ENCODE measurements at regions not wholly inside any gene's neighbourhood (a gene's known extent, or its start where the extent isn't known, plus 50 kb on each side); places are given as distances from the start of the nearest gene placed in this dataset.
"Not testable (repeated sequence)": the region's sequence is repeated elsewhere in the genome, so short reads cannot be mapped to it uniquely, and the experiment has no call there.

DNA sequence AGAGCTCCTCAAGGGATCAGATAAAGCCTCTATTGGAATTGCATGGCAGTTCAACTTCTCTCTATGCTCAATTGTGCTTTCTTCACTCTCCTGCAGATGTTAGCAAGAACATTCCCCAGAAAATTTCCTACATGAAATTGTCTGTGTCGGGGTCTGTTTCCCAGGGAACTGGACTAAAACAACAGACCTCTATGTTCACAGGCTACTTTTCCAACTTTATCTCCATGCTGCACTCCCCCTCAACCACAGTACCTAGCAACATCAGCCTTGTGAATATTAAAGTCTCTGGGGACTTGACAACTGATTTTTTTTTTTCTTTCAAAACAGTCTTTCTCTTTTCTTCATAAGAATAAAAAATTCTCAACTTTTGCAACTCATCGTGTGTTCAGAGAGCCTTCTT, 1470.8 kb upstream of the ADGRL3 start:
- DNase-seq: no peak

DNA sequence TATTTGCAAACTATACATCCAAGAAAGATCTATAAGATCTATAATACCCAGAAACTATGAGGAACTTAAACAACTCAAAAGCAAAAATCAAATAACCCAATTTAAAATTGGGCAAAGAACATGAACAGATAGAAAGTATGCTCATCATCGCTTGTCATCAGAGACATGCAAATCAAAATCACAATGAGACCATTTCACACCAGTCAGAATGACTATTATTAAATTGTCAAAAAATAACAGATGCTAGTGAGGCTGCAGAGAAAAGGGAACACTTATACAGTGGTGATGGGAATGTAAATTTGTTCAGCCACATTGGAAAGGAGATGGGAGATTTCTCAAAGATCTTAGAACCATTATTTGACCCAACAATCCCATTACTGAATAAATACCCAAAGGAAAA, 1451.7 kb upstream of the ADGRL3 start:
- DNase-seq: no peak

DNA sequence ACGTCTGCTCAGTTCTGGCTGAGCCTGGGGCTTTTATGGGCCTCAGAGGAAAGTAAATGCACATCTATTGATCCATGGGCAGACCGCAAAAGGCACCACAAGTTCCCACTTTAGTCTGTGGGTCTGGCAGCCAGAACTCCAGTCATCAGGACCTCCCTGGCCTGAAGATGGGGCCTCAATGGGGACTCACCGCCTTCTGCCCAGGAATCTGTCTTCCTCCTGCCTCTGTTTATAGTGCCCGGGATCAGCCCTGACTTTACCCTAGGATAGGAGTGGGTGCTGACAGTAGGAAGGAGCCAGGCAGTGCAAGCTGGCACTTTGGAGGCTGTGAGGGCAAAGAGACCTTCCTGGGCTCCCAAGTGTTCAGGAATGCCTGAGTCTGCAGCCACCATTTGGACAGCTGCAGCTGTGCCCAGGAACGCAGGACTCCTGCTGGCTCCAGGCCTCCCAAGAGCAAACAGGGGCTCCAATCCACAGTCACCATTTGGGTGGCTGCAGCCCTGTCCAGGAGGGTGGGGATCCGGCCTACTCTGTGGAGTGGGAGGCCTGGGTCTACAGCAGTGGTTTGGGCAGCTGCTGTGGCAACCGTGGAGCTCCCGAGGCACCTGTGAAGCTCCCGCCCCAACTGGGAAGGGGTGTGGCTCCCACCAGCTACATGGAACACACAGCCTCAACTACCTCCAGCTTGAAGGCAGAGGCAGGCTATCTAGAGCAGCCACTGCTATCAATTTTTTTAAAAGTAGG, 1440.9 kb upstream of the ADGRL3 start:
- no peak for DNase-seq

DNA sequence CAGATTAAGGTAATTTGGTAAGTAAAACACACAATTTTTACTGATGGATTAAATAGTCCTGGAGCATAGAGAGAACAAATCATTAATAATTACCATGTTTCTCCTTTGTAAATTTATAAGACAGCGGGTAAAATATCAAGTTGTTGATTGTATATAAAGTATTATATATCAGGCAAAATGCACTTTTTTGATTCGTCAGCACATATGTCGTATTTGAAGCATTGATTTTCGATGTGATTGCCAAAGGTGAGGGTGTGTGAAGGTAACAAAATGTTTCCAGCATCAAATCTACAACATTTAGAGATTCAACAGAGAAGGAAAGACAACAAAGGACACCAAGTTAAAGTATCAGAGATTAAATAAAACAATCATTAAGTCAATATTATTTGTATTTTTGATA, 1437.8 kb upstream of the ADGRL3 start:
- no peak for DNase-seq

DNA sequence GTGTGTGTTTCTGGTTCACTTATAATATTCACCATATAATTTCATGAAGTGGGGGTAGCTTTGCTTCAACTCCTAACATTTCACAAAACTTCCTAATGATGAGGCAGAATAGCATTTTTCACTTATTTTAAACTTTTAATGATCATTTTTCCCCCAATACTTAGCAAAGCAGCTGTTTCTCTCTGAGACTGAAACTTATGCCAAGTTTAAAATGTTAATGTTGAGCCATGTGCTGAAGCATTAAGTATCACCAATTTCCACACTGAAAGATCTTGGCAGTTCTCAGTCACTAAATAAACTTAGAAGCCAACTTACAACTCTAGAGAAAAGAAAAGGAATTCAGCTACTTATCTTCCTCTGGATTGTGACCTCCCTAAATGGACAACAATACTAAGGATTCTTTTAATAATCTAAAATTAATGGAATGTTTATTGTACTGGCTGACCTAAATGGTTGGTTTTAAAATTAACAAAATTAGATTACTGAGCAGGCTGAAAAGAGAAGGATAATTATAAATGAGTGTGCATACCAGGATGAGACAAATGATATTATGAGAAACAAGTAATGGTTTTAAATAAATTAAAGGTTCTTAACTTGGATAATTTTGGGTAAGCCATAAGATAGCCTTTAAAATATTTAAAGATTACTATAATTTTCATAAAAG, 1429.4 kb upstream of the ADGRL3 start:
- DNase-seq: no peak

DNA sequence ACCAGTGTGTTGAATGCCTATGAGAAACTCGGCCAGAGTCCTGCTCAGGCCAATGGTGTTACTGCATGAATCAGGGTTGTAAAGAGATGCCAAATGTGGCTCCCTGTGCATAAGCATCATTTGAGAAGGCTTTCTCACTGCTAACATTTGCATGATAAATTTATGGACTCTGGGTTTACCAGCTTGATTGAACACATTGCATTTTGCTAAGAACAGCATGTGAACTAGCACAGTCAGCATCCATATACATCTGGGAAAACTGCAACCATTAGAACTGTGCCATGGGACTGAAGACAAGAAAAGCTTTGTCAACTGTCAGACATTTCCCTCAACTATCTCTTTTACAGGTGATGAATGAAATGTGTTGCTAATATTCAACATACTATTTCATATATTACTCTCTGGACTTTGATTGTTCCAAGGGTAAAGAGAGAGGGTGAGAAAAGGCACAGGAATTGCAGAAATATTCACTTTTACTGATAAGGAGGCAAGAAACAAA, 1427.4 kb upstream of the ADGRL3 start:
- DNase-seq: no peak

DNA sequence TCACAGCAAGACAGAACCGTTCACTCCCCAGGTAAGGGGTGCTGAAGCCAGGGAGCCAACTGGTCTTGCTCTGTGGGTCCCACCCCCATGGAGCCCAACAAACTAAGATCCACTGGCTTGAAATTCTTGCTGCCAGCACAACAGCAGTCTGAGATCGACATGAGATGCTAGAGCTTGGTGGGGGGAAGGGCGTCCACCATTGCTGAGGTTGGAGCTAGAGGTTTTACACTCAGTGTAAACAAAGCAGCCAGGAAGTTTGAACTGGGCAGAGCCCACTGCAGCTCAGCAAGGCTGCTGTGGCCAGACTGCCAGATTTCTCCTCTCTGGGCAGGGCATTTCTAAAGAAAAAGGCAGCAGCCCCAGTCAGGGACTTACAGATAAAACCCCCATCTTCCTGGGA, 1419.9 kb upstream of the ADGRL3 start:
- DNase-seq: not testable (repeated sequence)

DNA sequence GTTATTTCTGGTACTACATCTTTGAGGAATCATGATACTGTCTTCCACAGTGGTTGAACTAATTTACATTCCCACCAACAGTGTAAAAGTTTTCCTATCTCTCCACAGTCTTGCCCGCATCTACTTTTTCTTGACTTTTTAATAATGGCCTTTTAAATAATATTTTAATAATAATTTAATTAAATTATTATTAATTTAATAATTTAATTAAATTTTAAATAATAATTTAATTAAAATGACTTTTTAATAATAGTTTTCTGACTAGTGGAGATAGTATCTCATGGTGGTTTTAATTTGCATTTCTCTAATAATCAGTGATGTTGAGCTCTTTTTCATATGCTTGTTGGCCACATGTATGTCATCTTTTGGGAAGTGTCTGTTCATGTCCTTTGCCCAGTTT, 1395.0 kb upstream of the ADGRL3 start:
- no peak for DNase-seq

DNA sequence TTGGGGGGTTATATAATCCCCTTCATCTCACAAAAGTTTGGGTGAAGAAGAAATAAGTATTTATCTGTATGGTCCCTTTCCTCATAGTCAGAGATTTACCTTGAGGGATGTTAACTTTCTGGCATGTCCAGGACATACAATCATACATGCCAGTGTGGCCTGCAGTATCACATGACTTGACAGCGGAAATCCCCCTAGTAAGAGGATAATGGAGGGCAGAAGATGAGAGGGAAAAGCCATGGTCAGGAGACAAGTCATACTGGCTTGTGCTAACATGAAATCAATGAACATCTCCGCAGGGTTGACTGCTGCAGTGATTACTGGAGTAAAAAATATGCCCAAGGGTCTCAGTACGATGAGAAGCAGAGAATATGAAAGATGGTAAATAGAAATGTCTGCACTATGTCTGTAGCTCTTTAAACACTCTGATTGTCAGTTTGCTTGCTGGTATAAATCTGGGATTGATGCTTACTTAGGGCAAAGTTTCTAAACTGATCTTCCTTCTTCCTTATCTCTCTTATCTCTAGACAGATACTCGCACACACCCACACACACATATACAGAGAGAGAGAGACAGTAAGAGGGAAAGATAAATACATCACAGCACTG, 1385.6 kb upstream of the ADGRL3 start:
- no peak for DNase-seq

DNA sequence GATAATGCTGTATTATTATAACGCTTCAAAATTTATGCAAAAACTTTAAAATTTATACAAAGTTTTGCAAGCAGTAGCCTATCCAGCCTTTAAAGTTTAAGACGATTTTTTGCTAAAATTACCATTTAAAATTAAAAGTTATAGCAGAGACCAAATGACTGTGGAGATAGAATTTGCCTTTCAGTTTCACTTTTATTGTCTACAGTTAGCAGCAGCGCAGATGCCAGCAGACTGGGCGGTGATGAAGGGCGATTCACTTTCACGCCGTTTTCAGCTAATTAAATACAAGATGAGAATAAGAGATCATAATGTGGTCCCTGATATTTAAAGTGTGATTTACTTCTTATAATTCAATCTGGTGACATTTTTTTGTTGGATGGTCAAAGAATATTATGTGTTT, 1381.5 kb upstream of the ADGRL3 start:
- DNase-seq: no peak

DNA sequence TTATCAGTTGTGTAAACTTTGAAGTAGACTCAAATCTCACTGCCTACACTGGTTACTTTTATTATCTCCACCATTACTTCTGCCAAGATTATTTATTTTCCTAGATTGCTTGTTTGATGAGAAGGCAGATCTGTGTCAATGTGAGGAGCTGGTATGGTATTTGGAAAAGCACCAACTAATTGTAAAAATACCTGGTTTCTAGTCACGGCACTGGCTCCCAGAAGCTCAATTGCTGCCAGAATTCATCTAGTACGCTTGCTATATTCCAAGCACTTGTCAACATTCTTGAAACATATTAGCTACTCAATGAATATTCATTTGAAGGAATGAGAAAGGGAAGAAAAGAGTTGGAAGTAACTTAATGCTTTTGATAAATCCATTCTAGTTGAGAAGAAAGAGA, 1376.8 kb upstream of the ADGRL3 start:
- no peak for DNase-seq

DNA sequence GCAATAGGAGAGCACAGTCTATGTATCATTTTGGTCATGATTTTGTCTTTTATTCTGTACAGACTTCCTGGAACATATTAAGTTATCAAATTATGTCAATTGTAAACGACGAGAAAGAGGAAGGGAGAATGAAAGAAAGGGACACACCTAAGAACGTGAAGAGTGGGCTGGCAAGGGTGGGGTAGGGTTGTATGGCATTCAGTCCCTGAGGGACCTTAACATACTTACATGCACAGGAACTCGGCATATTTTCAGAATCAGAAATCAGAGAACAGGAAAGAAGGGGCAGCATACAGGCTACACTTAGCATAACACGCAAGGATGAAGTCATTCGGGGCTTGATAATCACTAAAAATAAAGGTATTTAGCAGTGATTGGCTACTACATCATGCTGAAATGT, 1375.0 kb upstream of the ADGRL3 start:
- no peak for DNase-seq

DNA sequence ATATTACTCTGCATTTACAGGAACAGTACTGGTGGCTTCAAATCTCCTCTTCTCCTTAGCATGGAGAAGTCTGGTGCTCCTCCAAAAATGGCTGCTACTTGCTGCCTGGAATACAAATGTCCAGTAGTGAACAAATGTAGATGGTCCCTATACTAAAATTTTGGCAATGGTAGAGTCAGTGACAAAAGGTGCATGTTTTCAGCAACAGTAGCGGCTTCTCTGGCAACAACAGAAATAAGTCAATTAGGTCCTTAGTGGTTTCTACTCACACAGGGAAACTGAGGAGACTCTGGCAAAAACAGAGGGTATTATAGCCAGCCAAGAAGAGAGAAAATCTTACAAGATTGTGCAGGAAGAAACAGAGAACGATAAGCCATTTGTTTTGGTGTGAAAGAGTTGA, 1368.4 kb upstream of the ADGRL3 start:
- no peak for DNase-seq

DNA sequence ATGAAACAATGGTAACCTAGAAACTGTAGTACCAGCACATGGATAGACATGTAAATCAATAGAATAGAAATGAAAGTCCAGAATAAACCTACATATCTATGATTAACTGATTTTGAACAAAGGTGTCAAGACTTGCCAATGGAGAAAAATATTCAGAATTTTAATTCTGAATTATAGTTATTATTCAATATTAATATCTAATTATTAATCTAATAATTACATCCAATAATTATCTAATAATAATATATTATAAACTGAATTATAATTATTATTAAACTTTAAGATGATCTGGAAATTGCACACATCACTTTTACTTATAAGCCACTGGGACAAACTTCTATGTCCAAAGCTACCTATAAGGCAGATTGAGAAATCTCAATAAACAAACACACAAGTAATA, 1365.2 kb upstream of the ADGRL3 start:
- no peak for DNase-seq

DNA sequence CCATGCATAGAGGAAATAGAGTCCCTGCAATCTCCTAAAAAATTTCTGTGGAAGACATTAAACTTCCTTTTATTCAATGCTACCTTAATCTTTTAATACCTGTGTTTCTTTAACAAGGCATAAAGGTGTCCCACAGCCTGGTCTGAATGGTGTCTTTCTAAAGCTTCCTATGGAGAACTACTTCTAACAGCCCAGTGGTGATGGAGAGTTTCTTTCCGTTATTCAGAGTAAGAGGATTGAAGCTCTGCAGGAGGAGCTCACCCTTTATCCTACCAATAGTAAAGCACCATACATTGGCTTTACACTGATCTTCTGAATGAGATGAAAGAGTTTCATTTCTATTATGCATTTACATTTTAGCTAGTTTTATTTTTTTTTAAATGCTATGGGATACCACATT, 1362.4 kb upstream of the ADGRL3 start:
- DNase-seq: no peak

DNA sequence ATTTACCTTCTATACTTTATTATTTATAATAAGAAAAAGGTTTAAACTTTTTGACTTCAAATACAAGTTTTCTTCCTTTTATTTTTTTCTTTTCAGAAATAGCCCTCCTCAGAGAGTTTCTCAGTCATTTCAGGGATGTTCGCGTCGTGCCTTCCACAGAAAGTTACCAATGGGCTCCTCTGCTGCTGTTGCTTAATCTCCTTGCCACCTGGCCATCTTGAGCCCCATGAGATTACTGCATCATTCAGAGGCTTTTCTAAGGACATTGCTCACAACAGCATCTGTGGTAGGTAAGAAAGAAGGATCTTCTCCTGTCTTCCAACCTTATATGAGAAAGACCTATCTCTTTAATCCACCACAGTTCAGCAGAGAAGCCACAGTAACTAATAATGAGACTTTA, 1361.9 kb upstream of the ADGRL3 start:
- no peak for DNase-seq

DNA sequence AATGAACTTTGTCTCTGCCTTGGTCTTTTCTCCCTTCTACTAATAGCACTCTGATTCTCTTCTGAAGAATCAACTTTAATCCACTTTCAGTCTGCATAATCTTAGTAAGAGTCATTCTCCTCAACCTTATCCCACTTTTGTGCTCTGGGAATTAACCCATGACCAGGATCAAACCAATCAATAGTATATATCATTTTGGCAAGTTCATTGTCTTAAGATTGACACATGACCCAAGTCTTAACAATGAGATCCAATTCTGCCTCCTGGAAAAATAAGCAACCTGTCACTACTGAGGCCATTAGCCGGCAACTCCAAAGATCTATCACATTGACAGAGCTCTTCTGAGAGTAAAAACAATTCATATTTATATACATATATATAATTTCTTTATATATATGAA, 1358.4 kb upstream of the ADGRL3 start:
- no peak for DNase-seq

DNA sequence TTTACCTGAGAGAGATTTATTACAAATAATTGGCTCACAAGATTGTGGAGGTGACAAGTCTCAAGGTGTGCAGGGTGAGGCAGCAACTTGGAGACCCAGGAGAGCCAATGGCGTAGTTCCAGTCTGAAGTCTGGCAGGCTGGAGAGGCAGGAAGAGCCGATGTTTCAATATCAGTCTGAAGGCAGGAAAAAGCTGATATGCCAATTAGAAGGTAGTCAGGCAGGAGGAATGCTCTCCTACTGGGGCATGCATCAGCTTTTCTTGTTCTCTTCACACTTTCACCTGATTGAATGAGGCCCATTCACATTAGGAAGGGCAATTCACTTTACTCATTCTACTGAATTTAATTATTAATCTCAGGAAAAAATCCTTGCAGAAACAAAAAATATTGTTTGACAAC, 1351.7 kb upstream of the ADGRL3 start:
- no peak for DNase-seq

DNA sequence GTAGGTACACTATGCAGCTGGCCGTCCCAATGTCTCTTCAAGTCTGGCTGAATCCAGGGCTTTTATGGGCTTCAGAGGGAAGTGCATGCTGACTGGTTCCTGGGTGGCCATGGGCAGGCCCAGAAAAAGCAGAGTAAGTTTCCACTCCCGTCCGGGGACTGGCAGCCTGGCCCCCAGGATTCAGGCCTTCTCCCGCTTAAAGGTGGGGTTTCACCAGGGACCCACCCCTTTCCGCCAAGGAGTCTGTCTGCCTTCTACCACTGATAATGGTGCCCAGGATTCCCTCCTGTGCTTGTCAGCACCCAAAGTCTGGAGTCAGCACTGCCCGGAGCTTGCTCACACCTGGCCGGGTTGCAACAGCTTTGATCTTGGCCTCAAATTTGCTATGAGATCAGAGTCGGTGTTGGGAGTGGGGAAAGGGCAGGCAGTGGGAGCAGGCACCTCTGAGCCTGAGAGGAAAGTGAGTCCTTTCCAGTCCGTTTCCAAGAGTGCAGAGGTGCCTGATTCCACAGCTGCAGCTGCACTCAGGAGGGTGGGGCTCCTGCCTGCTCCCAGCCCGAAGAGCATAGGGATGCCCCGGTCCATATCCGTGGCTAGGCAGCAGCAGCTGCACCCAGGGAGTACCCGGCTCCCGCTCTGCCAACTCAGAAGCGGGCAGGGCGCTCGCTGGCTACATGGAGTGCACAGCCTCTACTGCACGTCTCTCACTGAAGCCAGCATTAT, 1344.3 kb upstream of the ADGRL3 start:
- peak; percentile 2 for DNase-seq

DNA sequence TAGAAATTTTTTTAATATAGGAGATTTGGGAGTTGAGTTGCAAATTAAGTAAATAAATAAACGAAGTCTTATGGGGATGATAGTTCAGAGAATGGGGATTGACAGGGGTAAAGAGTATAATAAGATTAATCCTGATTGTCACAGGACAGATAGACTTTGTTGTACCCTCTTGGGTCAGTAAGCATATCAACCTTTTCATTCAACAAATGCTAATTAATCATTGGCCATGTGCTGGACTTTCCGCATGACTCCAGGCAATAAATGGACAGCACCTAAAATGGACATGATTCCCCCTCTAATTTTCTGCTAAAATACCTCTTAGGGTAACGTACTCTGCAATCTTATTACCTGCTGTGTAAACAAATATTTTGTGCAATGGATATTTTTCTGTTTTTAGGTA, 1331.1 kb upstream of the ADGRL3 start:
- no peak for DNase-seq

DNA sequence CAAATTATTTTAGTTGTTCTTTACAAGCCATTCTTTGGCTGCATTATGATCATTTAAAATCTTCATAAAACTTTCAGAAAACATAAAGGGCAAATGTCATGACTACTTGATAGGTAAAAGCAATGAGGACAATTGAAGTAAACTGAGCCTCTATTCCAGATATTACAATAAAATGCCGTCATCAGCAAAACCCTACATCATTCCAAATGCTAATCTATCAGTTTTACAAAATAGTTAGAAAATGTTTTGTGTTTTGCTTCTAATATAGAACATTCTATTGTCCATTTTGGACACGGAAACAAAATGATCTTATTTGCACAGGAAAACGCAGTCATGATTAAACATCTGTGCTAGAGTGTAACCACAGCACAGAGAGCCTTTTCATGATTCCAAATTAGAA, 1330.6 kb upstream of the ADGRL3 start:
- no peak for DNase-seq

DNA sequence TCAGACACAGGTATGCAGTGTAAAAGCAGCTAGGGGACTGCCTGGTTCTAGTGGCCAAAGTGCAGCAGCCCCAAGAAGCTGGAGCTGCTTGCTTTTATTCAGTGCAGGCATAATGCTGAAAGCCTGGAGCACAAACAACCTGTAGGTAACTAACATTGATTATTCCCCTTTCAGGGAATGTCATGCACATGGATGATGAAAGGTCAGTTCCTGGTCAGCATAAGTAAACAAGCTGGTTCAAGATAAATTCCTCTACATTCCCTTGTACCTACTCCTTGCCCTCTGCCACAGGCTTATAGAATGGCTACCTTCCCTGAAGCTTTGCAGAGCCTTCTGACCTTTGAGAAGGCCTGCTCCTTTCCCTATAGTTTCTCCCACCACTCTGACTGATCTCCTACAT, 1318.5 kb upstream of the ADGRL3 start:
- no peak for DNase-seq

DNA sequence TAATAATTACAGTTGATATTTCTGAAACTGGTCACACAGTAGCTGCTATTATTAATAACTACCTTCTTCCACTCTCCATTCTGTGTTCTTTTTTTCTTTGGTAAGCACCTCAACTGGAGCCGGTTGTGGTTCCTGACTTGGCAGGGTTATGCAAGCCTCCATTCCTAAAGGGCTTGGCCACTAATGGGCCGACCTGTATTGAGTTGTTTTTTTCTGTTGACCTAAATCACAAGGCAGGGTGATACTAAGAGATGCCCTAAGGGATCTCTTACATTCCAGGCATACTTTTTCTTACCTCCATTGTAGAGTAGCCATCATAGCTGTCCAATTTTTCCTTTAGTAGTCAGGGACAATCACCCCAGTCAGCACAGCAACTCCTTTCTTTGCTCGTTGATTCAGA, 1295.8 kb upstream of the ADGRL3 start:
- DNase-seq: no peak

DNA sequence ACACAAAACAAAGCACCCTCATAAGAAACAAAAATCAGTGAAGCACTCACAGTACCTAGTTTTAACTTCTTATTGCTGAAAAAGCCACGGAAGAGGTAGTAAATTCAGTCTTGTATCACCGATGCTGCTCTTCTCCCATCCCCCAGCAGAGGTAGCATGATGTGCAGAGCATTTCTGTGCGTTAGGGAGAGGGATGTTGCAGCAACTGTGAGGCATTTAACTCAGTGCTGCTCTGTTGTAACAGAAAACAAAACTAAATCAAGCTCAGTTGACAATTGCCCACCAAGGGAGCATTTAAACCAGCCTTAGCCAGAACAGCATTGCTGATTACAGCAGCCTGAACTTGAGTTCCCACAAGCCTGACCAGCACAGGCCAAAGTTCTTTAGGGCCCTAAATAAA, 1279.7 kb upstream of the ADGRL3 start:
- DNase-seq: no peak
